OCI-LY7 (cell line): ENCODE measurements at regions not wholly inside any gene's neighbourhood (a gene's known extent, or its start where the extent isn't known, plus 50 kb on each side); places are given as distances from the start of the nearest gene placed in this dataset.
"Not testable (repeated sequence)": the region's sequence is repeated elsewhere in the genome, so short reads cannot be mapped to it uniquely, and the experiment has no call there.

Source experiments
- BruUV-seq: library from RNA; stranded (reverse); fragments of 400-500 nt; replicated peaks from 2 replicates; lab custom pipeline; 2021; lab: Mats Ljungman, UMichigan
- CTCF ChIA-PET: fragments of 300-600 bp; sonication (Branson Sonifier 250); formaldehyde crosslinking; loops from one replicate; lab custom pipeline; 2022; ENCODE audit warnings: antibody characterized with exemption; ENCODE audit not compliant: unreplicated experiment; lab: Charles Lee
- POLR2A ChIA-PET: fragments of 300-600 bp; sonication (Branson Sonifier 250); formaldehyde crosslinking; loops from one replicate; lab custom pipeline; 2022; ENCODE audit warnings: antibody characterized with exemption; lab: Charles Lee
- DNase-seq: peaks from one replicate; pipeline ENCODE4 v3.0.0-alpha.2; 2015; ENCODE audit warnings: low spot score
- H2AFZ ChIP-seq: fragments of 200-600 bp; sonication (generic), shearing (Covaris generic); 2 replicates; pipeline ENCODE4 v1.6.1; 2014; ENCODE audit warnings: mild to moderate bottlenecking, antibody characterized with exemption, low read length, moderate library complexity
- H3K27ac ChIP-seq: fragments of 200-600 bp; sonication (generic); 2 replicates; pipeline ENCODE4 v1.5.1; 2014; ENCODE audit warnings: mixed run types, low read depth, mild to moderate bottlenecking, moderate library complexity, low read length, inconsistent platforms; ENCODE audit not compliant: poor library complexity, severe bottlenecking
- H3K36me3 ChIP-seq: fragments of 200-600 bp; sonication (generic); 2 replicates; pipeline ENCODE4 v1.6.1; 2014; ENCODE audit warnings: mild to moderate bottlenecking, antibody characterized with exemption, low read length, moderate library complexity, mixed read lengths; ENCODE audit not compliant: insufficient read depth
- H3K4me1 ChIP-seq: fragments of 200-600 bp; sonication (generic); 2 replicates; pipeline ENCODE4 v1.5.1; 2014; ENCODE audit warnings: mild to moderate bottlenecking, low read length; ENCODE audit not compliant: insufficient read depth, poor library complexity, severe bottlenecking
- H3K4me2 ChIP-seq: fragments of 200-600 bp; sonication (generic); 2 replicates; pipeline ENCODE4 v1.6.1; 2014; ENCODE audit warnings: mild to moderate bottlenecking, low read length
- H3K4me3 ChIP-seq: fragments of 200-600 bp; sonication (generic); 2 replicates; pipeline ENCODE4 v1.5.1; 2014; ENCODE audit warnings: mild to moderate bottlenecking, low read depth, low read length; ENCODE audit not compliant: poor library complexity, severe bottlenecking
- H3K79me2 ChIP-seq: fragments of 200-600 bp; sonication (generic); 2 replicates; pipeline ENCODE4 v1.6.1; 2016; ENCODE audit warnings: low read depth, mild to moderate bottlenecking, low read length, moderate library complexity, mixed read lengths; ENCODE audit not compliant: insufficient read depth
- H3K9me2 ChIP-seq: fragments of 200-600 bp; sonication (generic); 2 replicates; pipeline ENCODE4 v1.6.1; 2016; ENCODE audit warnings: mild to moderate bottlenecking, low read length, mixed read lengths; ENCODE audit not compliant: insufficient read depth
- H3K9me3 ChIP-seq: fragments of 200-600 bp; sonication (generic); 2 replicates; pipeline ENCODE4 v1.6.1; 2014; ENCODE audit warnings: mild to moderate bottlenecking, mixed run types, low read length, mixed read lengths
- H4K20me1 ChIP-seq: fragments of 200-600 bp; sonication (generic); 2 replicates; pipeline ENCODE4 v1.6.1; 2014; ENCODE audit warnings: mild to moderate bottlenecking, antibody characterized with exemption, low read length, moderate library complexity, mixed read lengths; ENCODE audit not compliant: insufficient read depth
- EZH2phosphoT487 ChIP-seq: fragments of 200-600 bp; sonication (generic); IDR thresholded peaks from 2 replicates; pipeline ENCODE4 v1.6.1; 2018; ENCODE audit warnings: low read depth, borderline replicate concordance, mild to moderate bottlenecking, mixed run types, antibody characterized with exemption, low read length, moderate library complexity, mixed read lengths
- intact Hi-C: fragments of 100-400 bp; cut with micrococcal nuclease; formaldehyde crosslinking; loops from one replicate; pipeline ENCODE4 v1.10.0; 2022; ENCODE audit not compliant: unreplicated experiment
- TF ChIP-seq, protein P1 (sequence below): fragments of 200-600 bp; sonication (generic); conservative IDR thresholded peaks from 2 replicates; pipeline ENCODE4 v1.5.1; 2014; ENCODE audit warnings: mild to moderate bottlenecking, antibody characterized with exemption, low read length, moderate library complexity, mixed read lengths

GRCh38 chr13:63731896-63732295 lies 2316.2 kb upstream of the PCDH20 start:
- H4K20me1 ChIP-seq, result no peaks in the 10 kb centered on the region
- no peak overlapping the region for H3K4me3 ChIP-seq
- no peak overlapping the region for H3K27ac ChIP-seq
- no peaks in the 10 kb centered on the region for H3K9me2 ChIP-seq
- H3K36me3 ChIP-seq, result no peaks in the 10 kb centered on the region
- no TSS peak for BruUV-seq
- DNase-seq, result no peak
- no peak for TF ChIP-seq EZH2phosphoT487
- TF ChIP-seq, protein P1, sequence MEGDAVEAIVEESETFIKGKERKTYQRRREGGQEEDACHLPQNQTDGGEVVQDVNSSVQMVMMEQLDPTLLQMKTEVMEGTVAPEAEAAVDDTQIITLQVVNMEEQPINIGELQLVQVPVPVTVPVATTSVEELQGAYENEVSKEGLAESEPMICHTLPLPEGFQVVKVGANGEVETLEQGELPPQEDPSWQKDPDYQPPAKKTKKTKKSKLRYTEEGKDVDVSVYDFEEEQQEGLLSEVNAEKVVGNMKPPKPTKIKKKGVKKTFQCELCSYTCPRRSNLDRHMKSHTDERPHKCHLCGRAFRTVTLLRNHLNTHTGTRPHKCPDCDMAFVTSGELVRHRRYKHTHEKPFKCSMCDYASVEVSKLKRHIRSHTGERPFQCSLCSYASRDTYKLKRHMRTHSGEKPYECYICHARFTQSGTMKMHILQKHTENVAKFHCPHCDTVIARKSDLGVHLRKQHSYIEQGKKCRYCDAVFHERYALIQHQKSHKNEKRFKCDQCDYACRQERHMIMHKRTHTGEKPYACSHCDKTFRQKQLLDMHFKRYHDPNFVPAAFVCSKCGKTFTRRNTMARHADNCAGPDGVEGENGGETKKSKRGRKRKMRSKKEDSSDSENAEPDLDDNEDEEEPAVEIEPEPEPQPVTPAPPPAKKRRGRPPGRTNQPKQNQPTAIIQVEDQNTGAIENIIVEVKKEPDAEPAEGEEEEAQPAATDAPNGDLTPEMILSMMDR, result no peak
- no peaks in the 10 kb centered on the region for H3K4me1 ChIP-seq
- H2AFZ ChIP-seq, result no peak overlapping the region
- ChIA-PET POLR2A (no interaction called here), CTCF (no interaction called here)
- intact Hi-C loops, result no loop called here
- H3K9me3 ChIP-seq, result no peaks in the 10 kb centered on the region
- H3K79me2 ChIP-seq, result no peaks in the 10 kb centered on the region
- H3K4me2 ChIP-seq, result no peak overlapping the region

DNA sequence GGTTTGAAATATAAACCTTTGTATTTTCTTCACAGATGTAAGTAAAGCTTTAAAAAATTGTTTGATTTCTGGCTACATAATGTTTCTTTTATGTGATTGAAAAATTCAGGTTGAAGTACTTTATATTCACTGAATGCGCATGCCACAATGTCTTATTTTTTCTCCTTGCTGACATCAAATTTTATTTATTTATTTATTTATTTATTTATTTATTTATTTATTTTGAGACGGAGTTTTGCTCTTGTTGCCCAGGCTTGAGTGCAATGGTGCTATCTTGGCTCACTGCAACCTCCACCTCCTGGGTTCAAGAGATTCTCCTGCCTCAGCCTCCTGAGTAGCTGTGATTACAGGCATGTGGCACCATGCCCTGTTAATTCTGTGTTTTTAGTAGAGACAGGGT lies 2296.5 kb upstream of the PCDH20 start:
- BruUV-seq, H3K36me3 ChIP-seq, intact Hi-C loops, H3K9me3 ChIP-seq, H3K27ac ChIP-seq, H3K4me2 ChIP-seq, H3K4me3 ChIP-seq, H3K79me2 ChIP-seq, H4K20me1 ChIP-seq, H3K4me1 ChIP-seq, POLR2A ChIA-PET, DNase-seq, H2AFZ ChIP-seq, CTCF ChIA-PET, H3K9me2 ChIP-seq: not testable (repeated sequence)

GRCh38 chr13:63706751-63707150 lies 2291.1 kb upstream of the PCDH20 start:
- H3K36me3 ChIP-seq, result no peaks in the 10 kb centered on the region
- POLR2A ChIA-PET, result no interaction called here
- H3K4me1 ChIP-seq, result no peaks in the 10 kb centered on the region
- TF ChIP-seq, protein P1, result no peak
- TF ChIP-seq EZH2phosphoT487, result no peak
- CTCF ChIA-PET, result no interaction called here
- DNase-seq, result no peak
- no peak overlapping the region for H3K4me3 ChIP-seq
- H3K27ac ChIP-seq, result no peak overlapping the region
- no peaks in the 10 kb centered on the region for H3K9me3 ChIP-seq
- H3K9me2 ChIP-seq, result no peaks in the 10 kb centered on the region
- intact Hi-C loops, result no loop called here
- H2AFZ ChIP-seq, result no peak overlapping the region
- no peaks in the 10 kb centered on the region for H3K79me2 ChIP-seq
- no peaks in the 10 kb centered on the region for H4K20me1 ChIP-seq
- BruUV-seq, result no TSS peak
- H3K4me2 ChIP-seq, result no peak overlapping the region
